HG02571 (cell line): ENCODE measurements at regions not wholly inside any gene's neighbourhood (a gene's known extent, or its start where the extent isn't known, plus 50 kb on each side); places are given as distances from the start of the nearest gene placed in this dataset.

ENCODE experiments used
- ATAC-seq: cut with Tn5 transposase; IDR thresholded peaks from one replicate; pipeline ENCODE4 v1.9.1; 2021; ENCODE audit warnings: mild to moderate bottlenecking, moderate library complexity; ENCODE audit not compliant: unreplicated experiment

DNA sequence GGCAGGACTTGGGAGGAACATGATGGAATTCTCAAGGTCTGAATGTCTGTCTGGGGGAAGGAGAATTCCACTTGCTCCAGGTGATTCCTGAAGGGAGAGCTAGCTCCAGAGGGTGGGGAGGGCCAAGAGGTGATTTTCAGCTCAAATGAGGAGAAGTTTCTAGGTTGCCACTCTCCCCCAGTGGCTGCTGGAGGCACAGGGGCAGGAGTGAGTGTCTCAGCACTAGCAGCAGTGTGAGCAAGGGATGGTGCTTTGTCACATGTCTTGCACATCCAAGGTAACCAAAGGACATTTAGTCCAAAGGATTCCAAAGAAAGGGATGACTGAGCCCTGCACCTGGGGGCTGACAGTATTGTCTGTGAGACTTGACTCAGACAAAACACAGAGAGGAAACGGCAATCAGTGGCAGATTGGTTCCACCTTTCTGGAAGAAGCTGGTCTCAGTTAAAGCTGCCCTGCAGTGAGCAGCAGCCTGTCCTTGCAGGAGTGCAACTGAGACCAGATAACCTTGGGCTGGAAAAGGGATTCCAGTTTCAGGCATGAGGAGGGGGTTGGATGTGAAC lies 51.2 kb upstream of the PCBD1 start:
- ATAC-seq = no peak

DNA sequence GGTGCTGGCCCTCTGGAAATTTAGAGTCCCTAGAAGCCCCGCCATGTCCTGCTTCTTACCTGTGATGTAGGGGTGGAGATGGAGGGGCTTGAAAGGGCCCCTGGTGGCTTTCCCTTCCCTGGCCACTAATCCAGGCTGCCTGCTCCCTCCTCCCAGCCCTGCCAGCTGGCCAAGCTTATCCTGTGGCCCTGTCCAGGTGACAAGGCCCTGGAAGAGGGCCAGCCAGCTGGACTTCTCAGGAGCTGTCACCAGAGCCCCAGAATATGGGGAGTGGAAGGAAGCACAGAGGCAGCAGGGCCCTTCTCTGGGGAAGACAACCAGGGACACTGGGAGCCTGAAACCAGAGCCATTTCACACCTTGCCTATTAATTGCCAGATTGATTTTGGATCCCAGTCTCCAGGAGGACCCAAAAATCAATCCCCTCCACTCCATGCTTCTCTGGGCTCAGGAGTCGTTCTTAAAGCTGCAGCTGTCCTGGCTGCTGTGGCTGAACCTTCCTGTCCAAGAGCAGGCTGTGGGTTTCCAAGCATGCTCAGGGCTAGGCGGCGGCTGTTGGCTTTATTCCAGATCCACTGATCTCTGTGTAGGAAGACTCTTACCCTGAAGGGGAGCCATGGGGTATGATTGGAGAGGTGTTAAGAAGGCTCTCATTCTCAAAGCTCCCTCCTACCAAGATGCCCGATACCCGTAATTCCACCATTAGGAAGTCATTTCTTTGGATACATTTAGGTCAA lies 52.6 kb upstream of the PCBD1 start:
- ATAC-seq = no peak

DNA sequence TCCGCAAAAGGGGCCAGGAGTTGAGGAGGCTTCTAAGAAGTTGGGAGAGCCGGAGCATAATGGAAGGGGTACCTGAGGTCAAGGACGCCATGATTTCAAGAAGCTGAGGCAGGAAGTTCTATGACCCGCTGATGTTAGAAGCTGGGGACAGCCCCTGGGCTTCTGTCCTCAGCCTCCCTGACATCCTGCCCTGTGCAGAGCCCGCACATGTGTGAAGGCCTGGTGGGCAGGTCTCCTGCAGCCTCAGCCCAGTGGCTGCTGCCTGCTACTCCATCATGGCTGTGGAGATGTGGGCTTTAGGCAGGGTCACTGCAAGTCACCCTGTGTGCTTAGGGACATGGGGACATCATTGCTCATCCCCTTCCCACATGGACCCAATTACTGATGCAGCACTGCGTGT lies 53.8 kb upstream of the PCBD1 start:
- ATAC-seq = no peak

DNA sequence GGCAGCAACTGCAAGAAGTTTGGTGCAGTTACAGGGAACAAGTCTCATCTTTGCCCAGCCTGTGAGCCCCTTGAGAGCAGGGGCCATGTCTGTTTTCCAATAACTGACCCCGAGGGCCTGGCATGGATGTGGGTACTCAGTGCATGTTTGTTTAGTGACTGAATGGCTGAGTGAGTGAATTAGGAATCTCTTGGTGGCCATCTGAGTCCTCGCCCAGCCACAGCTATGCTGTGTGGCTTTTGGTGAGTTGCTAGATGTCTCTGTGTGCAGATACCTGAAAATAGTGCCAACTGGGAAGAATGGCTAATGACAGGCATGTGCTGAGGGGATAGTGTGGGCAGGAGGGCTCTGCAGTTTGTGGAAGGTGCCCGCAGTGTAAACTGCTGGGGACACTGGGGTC lies 54.4 kb upstream of the PCBD1 start:
- ATAC-seq = no peak

DNA sequence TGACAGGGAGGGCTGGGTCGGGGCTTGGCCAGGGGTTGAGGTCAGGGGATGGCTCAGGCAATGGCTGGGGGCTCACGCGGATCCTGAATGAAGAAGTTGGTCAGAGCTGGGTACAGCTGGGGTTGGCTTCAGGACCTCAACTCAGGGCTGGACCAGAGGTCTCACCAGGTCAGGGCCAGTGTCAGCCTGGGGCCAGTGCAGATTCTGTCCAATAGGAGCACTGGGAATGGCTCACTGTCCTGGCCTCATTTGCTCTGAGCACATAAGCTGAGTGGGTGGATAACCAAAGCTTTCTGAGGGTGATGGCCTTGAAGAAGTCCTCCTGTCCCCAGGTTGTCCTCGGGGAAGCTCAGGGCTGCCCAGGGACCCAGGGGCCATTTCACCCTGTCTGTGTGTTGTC lies 54.9 kb upstream of the PCBD1 start:
- no peak for ATAC-seq

DNA sequence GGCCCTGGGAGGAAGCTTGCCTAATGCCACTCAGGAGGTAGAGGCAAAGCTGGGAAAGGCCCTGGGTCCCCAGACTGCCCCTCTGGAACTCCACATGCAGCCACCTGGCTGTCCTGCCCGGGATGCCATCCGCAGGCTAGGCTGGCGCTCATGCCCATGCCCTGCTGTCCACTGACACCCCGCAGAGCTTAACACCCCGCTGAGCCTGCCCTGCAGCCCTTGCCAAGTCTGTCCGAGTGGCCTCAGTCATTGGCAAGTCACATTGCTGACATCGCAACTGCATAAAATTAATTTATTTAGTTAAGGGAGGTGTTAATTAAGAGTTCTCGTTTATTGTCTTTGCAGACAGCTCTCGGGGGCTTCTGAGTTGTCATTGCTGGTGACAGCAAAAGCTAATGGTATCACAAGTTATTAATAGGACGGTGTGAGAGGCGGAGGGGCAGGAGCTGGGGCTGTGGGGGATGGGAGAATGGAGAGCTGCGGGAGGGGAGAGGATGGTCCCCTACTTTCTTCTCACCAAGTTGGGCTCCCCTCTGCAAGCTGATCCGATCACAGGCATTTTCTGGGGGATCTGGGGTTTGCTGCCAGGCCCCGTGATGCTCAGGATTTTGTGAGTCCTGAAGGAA lies 55.6 kb upstream of the PCBD1 start:
- no peak for ATAC-seq

DNA sequence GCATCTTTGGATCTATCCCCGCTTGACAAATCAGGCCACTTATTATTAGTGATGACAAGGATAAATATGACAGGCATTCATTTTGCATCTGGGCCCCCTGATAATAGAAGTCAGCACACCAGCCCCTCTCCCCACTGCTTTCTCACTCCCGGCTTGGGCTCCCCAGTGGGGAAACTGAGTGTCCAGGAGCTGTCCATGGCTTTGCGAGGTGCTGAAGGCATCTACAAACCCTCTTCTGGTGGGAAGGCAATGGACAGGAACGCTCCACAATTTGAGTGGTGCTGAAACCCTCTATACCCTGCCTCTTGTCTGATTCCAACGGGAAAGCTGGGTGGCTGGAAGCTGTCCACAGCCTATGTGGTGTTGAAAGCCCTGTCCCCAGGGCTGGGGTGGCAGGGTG lies 61.7 kb upstream of the PCBD1 start:
- ATAC-seq = no peak

DNA sequence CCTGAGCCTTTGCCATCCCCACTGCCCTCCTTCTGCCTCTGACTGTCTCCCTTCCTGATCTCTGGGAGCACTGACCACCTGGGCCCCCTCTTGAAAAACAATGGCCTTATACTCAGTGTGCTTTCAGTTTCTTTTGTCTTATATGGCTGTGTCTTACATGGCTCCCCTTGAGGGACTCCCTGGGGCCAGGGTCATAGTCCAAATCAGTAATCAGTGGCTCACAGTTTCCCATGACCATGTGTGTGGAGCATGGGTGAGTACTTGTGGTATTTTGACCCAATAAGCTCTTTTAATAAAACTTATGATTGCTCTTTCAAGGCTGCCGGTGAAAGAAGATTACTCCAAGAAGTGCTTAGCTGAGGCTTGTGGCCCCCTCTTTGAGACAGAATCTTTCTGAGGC lies 62.4 kb upstream of the PCBD1 start:
- ATAC-seq = no peak

DNA sequence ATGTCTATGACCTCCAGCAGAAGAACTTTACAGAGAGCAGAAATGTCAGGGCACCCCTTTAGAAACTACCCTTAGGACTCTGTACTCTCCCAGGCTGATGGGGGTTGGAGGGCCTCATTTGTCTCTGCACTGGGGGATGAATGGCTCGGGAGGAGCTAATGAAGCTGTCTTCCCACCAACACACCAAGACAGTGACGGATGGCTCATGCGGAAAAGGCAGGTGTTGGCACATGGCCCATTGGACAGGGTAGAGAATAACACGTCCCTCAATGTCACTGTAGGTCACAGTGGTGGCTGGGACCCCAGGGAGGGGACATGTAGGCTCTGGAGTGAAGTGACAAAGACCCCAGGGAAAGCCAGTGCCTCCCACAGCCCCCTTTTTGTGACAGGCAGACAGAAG lies 64.0 kb upstream of the PCBD1 start:
- ATAC-seq = no peak

DNA sequence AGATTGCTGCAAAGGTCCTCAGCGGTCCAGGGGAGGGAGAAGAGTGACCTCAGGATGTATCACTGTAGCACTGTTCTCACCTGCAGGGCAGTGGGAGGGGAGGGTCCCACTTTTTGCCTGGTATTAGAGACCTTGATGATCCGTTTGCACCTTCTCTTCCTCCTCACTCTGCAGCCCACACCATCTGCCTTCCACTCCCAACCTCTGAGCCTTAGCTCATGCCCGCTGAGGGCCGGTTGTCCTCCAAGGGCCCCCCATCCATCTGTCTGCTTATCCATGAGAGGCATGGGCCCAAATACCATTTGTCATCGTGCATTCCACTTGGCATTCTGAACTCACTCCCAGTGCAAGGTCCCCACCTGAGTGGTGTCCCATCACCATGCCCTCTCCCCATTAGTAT lies 64.6 kb upstream of the PCBD1 start:
- ATAC-seq = no peak

DNA sequence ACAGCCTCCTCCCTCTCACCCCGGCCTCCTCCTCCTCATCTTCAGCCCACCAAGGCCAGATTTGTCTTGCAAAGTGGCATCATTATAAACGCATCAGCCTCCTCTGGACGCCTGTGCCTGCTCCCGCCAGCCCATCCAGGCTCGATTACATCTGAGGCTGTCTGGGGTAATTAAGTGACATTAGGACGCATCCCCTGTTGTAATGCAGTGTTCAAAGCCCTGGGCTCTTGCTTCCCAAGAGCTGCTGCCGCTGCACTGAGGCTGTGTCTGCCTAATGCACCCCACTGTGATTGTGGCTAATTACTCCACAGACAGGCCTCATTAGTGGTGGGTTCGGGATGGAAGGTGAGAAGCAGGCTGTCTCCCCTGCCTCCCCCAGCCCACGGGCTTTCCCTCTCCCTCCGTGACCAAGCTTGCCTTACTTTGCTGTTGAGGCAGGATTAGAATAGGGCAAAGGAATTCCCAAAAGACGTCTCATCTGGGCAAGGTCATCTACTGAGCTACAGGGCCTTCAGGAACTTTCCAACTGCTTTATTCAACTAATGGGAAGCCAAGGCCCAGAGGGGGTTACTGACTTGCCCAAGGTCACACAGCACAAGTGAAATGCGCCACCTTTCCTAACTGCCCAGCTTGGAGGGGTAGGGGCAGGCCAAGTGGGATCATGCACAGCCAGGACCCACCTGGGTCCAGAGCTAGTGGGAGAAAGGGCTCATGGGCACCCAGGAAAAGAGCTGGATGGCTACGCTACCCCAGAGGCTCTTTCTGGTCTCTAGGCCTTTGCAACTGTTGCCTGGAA lies 66.2 kb upstream of the PCBD1 start:
- no peak for ATAC-seq

DNA sequence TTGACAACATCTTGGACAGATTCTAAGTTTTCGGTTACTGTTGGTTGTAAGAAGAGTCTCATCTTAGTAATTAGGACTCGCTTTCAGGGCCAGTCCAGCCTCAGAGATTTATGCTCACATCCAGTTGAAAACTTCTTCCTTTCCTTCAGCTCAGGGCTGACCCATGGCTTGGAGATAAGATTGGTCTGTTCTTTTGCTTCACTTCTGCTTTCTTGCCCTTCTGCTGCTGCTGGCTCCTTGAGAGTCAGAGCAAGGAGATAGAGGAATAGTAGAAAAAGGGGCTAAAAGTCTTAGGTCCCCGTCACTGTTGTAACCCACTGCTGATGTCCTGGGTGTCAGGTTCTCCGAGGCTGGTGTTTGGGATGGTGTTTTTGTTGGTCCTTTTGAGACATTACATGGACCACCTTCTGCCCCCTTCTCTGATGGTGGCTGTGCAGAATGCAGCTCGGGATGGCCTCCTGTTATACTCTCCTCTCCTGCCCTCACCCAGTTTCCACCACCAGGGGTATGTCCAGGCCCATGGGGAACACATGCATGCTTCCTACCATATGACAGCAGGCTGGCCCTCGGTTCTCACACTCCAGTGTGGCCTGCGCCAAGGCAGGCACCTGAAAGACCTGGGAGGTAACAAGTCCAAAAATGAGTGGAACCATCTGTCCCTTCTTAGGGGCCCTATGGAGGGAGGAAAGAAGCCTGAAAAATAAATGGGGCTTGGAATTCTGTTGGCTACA lies 67.8 kb upstream of the PCBD1 start:
- ATAC-seq = no peak

DNA sequence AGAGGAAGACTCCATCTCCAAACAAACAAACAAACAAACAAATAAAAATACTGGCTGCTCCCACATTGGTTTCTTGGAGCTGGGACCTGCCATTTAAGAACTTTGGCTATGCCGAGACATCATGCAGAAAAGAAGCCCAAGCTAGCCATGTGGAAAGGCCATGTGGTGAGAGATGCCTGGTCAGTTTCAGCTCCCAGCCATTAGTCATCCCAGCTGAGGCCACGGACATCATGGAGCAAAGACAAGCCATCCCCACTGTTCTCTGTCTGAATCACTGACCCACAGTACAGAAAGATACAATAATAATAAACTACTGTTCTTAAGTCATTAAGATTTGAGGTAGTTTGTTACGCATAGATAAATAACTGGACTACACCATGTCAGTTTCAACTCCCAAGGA lies 70.0 kb upstream of the PCBD1 start:
- ATAC-seq = no peak

DNA sequence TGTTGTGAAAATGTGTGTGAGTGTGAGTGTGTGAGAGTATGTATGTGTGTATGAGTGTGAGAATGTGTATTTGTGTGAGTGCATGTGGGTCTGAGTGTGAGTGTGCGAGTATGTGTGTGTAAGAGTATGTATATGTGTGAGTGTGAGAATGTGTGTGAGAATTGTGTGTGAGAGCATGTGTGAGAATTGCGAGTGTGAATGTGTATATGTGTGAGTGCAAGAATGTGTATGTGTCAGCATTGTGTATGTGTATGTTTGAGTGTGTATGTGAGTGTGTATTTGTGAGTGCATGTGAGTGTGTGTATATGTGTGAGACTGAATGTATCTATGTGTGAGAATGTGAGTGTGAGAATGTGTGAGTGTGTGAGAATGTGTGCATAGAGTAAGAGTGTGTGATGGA lies 72.0 kb upstream of the PCBD1 start:
- ATAC-seq = no peak

DNA sequence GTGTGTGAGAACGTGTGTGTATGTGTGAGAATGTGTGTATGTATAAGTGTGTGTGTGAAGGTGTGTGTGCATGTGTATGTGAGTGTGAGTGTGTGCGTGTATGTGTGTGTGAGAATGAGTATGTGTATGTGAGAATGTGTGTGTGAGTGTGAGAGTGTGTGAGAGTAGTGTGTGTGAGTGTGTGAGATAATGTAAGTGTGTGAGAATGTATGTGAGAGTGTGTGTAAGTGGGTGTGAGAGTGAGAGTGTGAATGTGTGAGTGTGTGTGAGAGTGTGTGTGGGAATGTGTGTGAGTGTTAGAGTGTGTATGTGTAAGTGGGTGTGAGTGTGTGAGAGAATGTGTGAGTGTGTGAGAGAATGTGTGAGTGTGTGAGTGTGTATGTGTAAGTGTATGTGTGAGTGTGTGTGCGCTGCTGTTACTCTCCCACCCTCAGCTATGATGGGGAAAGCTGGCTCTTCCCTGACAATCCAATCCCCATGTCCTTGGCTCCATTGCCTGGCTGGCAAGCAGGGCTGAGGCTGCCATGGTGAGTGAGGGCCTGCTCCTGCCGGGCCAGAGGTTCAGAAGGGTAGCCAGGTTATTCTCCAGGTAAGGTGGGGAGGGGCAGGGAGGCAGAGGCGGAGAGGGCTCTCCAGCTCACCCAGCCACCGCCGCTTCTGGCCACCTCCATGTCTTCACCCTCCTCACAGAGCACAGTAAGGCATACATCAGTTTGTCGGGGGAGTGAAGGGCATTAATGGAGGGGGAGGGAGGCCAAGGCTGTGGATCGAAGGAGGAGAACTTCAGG lies 72.6 kb upstream of the PCBD1 start:
- ATAC-seq = no peak

DNA sequence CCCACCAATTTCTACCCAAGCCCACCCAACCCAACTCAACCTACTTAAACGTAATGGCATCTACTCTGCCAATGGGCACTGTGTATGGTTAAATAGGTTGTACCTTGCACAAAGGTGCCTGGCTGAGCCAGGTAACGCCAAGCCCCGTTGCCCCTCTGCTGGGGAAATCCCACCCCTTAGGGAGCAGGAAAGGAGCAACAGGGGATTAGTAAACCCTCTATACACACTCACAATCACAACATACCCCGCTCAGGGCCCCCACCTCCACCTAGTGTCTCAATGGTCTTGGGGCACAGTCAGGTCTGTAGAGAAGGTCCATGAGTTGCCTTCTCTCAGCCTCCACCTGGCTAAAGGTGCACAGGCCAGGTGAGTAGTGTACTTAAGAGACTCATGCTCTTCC lies 74.3 kb upstream of the PCBD1 start:
- ATAC-seq = no peak

DNA sequence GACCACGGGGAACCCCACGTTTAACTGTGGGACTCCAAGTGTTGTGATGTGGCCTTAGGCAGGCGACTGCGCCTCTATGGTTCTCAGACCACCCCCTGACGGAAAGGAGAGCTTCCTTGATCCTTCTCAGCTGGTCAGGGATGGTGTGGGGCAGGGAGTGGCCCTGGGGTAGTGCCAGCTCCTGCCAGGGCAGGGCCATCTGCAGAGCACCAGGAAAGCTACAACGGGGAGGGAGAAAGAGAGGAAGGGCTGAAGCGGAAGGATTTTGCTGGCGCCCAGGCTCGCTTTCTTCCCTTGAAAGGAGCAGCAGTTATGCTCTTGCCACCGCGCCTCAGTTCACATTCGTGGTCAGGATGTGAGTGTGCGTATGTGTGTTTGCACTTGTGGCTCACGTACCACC lies 74.9 kb upstream of the PCBD1 start:
- ATAC-seq = no peak

DNA sequence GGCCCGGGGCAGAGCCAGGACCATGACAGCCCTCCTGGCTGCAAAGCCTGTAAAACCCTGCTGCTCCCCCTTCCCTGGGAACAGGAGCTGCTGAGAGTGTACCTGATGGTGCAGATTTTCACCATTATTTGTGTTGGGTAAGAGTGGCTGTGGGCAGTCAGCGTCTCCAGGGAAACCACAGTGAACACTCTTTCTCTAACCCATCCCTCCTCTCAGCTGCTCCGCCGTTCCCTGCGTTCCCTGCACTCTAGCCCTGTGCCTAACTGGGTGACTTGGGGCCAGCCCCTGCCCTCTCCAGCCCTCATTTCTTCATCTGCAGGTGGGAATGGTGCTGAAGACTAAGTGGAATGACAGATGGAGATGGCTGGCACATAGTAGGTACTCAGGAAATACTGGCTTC lies 75.9 kb upstream of the PCBD1 start:
- no peak for ATAC-seq

DNA sequence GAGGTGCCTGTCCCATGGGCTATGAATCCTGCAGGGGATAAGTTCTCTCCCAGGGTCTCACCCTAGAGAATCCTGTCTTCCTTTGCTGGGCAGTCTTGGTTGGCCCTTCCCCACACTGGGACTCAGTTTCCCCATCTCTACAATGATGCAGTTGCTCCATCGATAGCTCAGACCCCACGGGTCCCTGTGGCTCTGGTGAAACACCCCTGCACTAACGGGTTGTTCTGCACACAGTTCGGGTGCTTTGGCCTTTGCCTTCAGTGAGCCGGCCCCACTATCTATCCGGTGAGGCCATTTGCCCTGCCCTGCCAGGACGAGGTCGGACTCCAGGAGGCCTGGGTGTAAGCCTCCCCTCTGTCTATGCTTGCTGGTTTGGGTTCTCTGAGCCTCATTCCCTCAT lies 76.5 kb upstream of the PCBD1 start:
- ATAC-seq = no peak

DNA sequence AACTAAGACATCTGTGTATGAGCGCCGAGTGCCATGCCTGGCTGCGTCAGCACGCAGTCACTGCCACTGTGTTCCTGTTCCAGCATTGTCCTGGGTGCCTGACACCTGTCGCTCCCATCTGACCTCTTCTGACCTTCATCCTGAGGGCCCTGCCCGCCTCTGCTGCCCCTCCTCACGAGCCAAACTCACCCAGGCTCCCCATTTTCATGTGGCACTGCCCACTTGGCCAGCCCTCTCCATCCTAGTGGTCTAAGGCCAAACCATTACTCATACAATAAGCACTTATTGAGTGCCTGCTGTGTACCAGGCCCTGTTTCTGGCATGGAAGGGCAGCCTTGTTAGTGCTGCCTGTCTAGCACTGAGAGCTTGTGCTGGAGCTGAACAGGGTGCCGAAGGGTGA lies 77.2 kb upstream of the PCBD1 start:
- no peak for ATAC-seq
